RWPE1 (cell line): ENCODE measurements at regions not wholly inside any gene's neighbourhood (a gene's known extent, or its start where the extent isn't known, plus 50 kb on each side); places are given as distances from the start of the nearest gene placed in this dataset.

ENCODE experiments used
- CTCF ChIA-PET: fragments of 350-600 bp; sonication (Branson Sonifier 250); formaldehyde crosslinking; extraction: SDS; loops from one replicate; lab custom pipeline; 2021; lab: Yijun Ruan, JAX
- POLR2A ChIA-PET: fragments of 400-600 bp; formaldehyde crosslinking; extraction: SDS; loops from one replicate; lab custom pipeline; 2020; ENCODE audit warnings: antibody characterized with exemption; ENCODE audit not compliant: low non-redundant PET; lab: Yijun Ruan, JAX
- DNase-seq: peaks from one replicate; pipeline ENCODE4 v3.0.0; 2012; ENCODE audit warnings: low spot score
- H3K27ac ChIP-seq: fragments of 450-650 bp; 2 replicates; pipeline ENCODE4 v1.5.1; 2017
- TF ChIP-seq, protein P1 (sequence below): fragments of 450-650 bp; conservative IDR thresholded peaks from 2 replicates; pipeline ENCODE4 v1.5.1; 2017; ENCODE audit warnings: low read depth, mild to moderate bottlenecking

DNA sequence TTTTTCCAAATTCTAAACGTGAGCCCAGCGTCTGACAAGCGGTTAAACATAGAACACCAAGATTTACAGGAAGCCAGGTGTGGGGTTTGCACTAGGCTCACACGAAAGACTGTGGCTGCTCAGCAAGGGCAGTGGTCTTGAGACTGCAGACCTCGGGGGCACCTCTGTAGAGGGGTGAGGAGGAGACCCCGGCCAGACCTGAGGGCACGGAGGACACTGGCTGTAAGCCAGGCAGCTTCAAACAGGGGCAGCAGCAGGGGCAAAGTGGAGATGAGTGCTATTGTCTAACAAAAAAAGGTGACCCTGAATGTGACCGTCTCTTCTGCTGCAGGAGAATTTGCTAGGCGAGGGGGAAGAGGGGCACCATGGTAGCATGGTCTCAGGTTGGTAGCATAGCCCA is 140.3 kb downstream of the CYP26B1 start:
- CTCF ChIA-PET = no interaction called here
- POLR2A ChIA-PET = no interaction called here
- no peak overlapping the region for H3K27ac ChIP-seq
- no peak for DNase-seq
- TF ChIP-seq, protein P1, sequence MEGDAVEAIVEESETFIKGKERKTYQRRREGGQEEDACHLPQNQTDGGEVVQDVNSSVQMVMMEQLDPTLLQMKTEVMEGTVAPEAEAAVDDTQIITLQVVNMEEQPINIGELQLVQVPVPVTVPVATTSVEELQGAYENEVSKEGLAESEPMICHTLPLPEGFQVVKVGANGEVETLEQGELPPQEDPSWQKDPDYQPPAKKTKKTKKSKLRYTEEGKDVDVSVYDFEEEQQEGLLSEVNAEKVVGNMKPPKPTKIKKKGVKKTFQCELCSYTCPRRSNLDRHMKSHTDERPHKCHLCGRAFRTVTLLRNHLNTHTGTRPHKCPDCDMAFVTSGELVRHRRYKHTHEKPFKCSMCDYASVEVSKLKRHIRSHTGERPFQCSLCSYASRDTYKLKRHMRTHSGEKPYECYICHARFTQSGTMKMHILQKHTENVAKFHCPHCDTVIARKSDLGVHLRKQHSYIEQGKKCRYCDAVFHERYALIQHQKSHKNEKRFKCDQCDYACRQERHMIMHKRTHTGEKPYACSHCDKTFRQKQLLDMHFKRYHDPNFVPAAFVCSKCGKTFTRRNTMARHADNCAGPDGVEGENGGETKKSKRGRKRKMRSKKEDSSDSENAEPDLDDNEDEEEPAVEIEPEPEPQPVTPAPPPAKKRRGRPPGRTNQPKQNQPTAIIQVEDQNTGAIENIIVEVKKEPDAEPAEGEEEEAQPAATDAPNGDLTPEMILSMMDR = no peak

DNA sequence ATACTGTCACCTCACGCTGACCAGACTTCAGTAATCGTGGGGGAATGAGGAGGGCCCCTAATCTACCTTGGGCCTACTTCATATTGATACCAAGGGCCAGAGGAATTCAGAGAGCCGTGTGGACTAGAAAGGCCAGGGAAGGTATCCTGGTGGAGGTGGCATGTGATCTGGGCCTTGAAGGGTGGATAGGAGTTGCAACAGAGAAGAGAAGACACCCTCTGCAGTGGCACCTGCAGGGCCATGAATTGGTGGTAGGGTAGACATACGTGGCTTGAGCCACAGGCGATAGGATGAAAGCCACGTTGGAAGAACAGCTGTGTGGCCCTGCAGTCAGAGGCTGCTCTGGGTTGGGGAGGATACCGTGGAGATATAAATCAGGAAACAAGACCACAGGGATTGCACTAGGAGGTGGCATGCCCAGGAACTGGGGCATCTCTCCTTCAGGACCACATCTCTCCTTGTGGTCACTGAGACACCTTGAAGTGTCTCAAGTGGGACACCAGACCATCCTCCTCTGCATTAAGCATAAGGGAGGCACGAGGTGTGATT is 141.4 kb downstream of the CYP26B1 start:
- no peak overlapping the region for H3K27ac ChIP-seq
- POLR2A ChIA-PET = no interaction called here
- no peak for DNase-seq
- TF ChIP-seq, protein P1 = no peak
- CTCF ChIA-PET = no interaction called here

DNA sequence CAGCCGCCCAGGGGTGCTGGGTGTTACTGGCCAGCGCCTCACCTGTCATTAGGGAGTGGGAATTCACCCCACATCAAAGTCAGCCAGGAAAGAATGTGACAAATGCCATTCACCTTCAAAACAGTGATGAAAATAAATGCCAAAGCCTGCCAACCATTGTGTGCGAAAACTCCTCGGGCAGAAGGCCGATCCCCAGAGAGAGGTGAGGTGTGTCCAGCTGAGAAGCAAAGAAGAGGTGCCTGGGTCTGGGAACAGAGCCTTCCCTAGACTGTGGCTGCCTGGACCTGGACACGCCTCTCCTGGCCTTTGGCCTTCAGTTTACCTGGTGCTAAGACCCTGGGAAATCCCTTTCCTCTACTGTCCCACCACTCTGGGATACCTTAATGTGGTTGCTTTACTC is 142.7 kb downstream of the CYP26B1 start:
- no peak for DNase-seq
- CTCF ChIA-PET = interaction anchor here (1.2 kb wide), 1 partner anchor 10 kb away, joined by 4 read pairs; no protein-coding TSS in a partner anchor
- no peak overlapping the region for H3K27ac ChIP-seq
- TF ChIP-seq, protein P1 = no peak
- POLR2A ChIA-PET = no interaction called here

DNA sequence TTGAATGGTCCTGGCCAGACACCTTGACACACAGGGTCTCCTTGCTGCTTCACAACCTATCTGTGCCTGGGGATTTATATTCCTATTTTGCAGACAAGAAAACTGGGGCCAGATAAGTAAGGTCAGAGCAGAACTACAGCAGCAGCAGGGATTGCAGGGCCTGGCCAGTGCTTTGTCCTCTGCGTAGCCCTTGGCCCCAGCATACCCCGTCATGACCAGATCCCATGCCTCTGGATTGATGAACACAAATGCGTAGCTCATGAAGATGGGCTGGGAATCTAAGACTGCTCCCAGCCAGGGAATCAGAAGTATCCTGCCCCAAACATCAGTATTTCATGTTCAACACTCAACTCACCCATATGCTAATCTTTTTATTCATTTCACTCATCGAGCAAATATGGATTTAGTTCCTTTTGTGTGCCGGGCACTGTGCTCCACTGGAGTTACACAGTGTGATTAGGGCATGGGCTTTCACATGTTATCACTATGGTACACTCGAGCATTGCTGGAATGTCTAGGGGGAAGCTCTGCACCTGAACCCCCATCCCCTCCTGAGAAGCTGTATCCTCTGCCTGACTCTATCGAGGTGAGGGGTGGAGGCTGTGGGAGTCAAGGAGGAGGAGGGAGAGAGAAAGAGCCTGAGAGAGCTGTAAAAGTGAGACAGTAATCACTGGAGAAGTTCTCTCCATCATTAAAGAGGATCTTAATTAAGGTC is 143.3 kb downstream of the CYP26B1 start:
- ChIA-PET POLR2A (no interaction called here), CTCF (interaction anchor here (1.2 kb wide), 1 partner anchor 10 kb away, joined by 4 read pairs; no protein-coding TSS in a partner anchor)
- DNase-seq = no peak
- TF ChIP-seq, protein P1 = no peak
- H3K27ac ChIP-seq = no peak overlapping the region

DNA sequence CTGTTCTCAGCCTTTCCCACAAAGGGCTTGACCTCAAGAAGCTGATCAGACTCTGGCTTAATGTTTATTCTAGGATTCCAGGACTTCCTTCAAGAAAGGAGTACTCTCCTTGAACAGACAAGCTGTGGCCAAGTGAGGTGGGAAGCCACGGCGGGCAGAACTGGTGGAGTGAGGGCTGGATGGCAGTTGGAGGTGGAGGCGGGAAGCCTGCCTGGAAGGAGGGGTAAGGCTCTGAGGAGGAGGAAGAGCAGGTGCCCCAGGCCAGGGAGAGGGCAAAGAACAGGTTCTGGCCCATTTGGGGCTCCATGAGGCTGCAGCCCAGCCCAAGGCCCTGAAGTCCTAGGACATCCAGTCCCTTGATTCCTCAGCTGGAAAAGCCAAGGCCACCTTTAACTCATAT is 143.9 kb downstream of the CYP26B1 start:
- POLR2A ChIA-PET = no interaction called here
- DNase-seq = no peak
- H3K27ac ChIP-seq = no peak overlapping the region
- CTCF ChIA-PET = interaction anchor here (1.2 kb wide), 1 partner anchor 9 kb away, joined by 4 read pairs; no protein-coding TSS in a partner anchor
- TF ChIP-seq, protein P1 = no peak

DNA sequence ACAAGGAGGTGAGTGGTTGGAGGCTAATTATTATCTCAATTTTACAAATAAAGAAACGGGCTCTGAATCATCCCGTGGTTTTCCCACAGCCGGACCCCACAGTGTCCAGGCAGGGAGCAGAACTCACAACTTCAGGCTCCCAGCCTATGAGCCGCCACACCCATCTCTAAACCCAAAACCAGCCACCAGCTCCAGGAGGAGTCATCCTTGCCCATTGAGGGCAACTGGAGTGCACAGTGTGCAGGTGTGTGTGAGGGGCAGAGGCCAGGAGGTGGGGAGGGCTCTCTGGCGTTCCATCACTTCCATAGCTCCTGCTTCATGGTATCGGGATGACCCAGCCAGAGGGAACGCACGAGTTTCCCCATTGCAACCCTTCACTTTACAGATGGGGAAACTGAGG is 144.5 kb downstream of the CYP26B1 start:
- POLR2A ChIA-PET = no interaction called here
- DNase-seq = no peak
- TF ChIP-seq, protein P1 = no peak
- CTCF ChIA-PET = no interaction called here
- no peak overlapping the region for H3K27ac ChIP-seq
